ENCODE measurements at regions not wholly inside any gene's neighbourhood (a gene's known extent, or its start where the extent isn't known, plus 50 kb on each side); places are given as distances from the start of the nearest gene placed in this dataset.

GRCh38 chr5:62695274-62695673, 116.7 kb downstream of the LRRC70 start:
- TF ChIP-seq CTCF (IDR thresholded peaks at IDR 0.05) (no peak), POLR2A (IDR thresholded peaks at IDR 0.05) (no peak)
